ENCODE measurements at regions not wholly inside any gene's neighbourhood (a gene's known extent, or its start where the extent isn't known, plus 50 kb on each side); places are given as distances from the start of the nearest gene placed in this dataset.

GRCh38 chr18:39825485-39826150, 2129.4 kb upstream of the PIK3C3 start:
- DNase-seq = no peak

GRCh38 chr18:39806525-39806924, 2148.5 kb upstream of the PIK3C3 start:
- no peak for DNase-seq

- no peak for DNase-seq
These were observed 2149.8 kb upstream of the PIK3C3 start for GRCh38 chr18:39805218-39805617.

GRCh38 chr18:39802648-39803229, 2152.3 kb upstream of the PIK3C3 start:
- DNase-seq = no peak

DNA sequence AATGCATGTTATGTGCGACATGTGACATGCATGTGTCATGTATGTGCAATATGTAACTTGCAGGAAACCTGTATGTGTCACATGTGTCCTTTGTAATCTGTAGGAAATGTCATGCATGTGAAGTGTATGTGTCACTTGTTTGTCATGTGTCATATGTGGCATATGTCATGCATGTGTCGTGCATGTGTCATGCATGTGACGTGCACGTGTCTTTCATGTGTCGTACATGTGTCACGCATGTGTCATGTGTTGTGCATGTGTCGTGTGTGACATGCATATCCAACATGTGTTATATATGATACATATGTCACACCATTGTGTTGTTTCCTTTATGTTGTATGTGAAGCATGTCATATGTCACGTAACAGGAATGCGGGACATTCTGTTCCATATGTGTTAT, 2153.2 kb upstream of the PIK3C3 start:
- no peak for DNase-seq

- DNase-seq = no peak
These were observed 2154.0 kb upstream of the PIK3C3 start for GRCh38 chr18:39801010-39801409.

- peak in 1 of 2 experiments; percentile 7 for DNase-seq
These were observed 2156.0 kb upstream of the PIK3C3 start for GRCh38 chr18:39799006-39799405.

DNA sequence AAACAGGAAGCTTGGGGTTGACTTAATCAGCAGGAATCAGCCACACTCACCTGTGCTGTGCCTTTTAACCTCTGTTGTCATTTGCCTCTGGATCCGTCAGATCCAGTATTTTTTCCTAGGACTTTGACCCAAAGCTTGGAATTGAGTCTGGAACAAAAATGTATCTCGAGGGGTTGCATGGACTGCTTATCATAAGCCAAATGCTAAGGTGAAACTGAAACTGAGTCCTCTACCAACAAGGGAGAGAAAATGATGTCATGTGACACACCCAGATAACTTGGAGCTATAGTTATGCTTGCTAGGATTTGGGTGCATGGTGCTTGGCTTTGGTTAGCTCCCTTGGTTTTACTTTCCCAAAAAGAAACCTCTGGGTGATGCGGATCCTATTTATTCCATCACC, 2158.6 kb upstream of the PIK3C3 start:
- DNase-seq = no peak

- DNase-seq = no peak
These were observed 2159.7 kb upstream of the PIK3C3 start for GRCh38 chr18:39795350-39795749.

GRCh38 chr18:39793609-39794008, 2161.4 kb upstream of the PIK3C3 start:
- no peak for DNase-seq

DNA sequence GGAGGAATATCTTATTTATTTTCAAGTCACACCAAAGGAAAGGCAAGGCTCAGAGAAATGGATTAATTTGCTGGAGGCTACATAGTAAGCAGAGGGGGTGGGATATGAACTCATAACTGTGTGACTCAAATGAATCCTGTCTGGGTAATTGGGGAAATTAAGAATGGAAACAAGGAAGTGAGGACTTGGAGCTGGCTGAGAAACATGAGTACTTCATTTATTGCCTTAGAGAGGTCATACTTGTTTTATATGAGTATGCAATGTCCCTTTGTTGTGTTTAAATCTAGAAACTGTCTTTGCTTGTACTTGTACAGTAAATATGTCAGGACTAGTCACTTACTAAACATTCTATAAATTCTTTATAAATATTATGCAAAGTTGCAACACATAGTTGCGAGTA, 2166.7 kb upstream of the PIK3C3 start:
- no peak for DNase-seq

- no peak for DNase-seq
These were observed 2168.6 kb upstream of the PIK3C3 start for GRCh38 chr18:39786477-39786876.

- no peak for DNase-seq
These were observed 2170.5 kb upstream of the PIK3C3 start for GRCh38 chr18:39784541-39784940.

- no peak for DNase-seq
These were observed 2173.5 kb upstream of the PIK3C3 start for GRCh38 chr18:39781565-39781964.

- no peak for DNase-seq
These were observed 2174.3 kb upstream of the PIK3C3 start for GRCh38 chr18:39780774-39781173.

DNA sequence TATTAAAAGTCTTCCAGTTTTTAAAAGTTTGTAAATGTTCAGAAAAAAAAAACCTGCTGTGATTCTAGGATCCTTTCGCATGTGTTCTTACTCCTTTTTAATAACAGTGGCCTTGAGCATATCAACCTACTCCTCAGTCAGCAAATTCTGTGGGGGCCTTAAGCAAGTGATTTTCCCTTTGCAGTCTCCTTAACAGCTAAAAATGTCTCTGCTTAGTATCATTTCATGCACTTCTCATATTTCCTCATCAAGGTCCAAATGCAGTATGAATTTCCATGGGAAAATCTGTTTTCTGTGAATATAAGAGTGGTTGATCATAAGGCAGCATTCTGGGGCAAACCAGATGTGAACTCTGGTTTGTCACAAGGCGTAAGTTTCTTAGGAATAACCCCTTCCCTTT, 2175.1 kb upstream of the PIK3C3 start:
- DNase-seq = no peak

DNA sequence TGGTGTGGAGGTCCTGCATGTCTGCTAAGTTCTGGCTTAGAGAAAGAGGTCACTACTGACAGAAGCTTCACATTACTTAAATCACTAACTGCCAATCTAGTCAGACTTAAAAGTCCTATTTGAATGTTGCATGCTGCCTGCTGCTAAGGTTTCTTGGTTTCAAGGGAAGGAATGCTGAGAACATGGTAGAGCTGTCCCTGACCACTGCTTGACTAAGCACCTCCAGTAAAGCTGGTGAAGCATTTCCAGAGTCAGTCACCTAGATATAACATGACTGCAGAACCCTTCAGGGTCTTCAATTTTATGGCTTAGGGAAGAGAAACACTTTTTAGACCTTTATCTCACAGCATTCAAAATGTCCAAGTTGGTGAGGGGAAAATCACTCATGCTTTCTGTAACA, 2178.3 kb upstream of the PIK3C3 start:
- no peak for DNase-seq

- no peak for DNase-seq
These were observed 2180.0 kb upstream of the PIK3C3 start for GRCh38 chr18:39774957-39775598.

DNA sequence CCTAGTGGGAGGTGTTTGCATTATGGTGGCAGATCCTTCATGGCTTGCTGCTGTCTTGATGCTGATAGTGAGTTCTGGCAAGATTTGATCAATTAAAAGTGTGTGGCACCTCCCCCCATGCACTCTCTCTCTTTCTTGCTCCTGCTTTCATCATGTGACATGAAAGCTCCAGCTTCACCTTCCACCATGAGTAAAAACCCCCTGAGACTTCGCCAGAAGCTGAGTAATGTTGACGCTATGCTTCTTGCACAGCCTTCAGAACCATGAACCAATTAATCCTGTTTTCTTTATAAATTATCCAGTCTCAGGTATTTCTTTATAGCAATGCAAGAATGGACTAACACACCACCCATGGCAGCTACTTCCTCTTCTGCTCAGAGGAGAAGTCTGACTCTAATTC, 2181.4 kb upstream of the PIK3C3 start:
- no peak for DNase-seq

DNA sequence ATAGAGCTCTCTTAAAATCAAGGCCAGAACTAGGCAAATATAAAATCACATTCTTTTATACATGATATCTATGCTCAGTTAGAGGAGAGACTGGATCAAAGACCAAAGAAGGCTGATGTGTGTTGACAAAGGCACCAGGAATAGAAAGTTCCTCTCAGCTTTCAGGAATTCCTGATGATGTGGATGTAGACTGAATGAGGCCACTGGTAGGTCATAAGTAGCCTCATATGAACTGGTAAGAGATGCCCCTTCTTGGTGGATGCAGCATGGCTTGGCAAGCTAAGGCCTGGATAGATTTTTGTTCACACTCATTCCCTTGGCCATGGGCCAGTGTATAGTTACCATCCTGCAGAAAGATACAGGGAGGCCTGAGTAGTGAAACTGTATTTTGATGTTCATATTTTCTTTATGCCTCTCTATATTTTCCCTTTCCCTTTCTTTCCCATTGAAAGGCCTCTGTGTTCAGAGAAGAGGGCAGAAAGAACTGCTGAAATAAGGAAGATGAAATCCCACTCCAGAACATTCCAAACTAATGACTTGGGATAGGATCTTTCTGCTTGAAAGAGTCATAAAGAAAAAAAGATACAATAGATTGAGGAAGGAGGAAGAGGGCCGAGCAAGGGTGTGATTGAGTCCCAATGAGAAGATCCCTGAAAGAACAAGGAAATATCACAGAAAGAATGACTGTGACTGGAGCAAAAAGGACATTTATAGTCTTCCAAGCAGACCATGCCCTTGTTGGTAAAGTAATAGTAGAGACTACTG, 2182.7 kb upstream of the PIK3C3 start:
- DNase-seq = no peak

GRCh38 chr18:39770399-39770798, 2184.6 kb upstream of the PIK3C3 start:
- DNase-seq = no peak

- no peak for DNase-seq
These were observed 2190.2 kb upstream of the PIK3C3 start for GRCh38 chr18:39764873-39765272.

GRCh38 chr18:39761273-39761672, 2193.8 kb upstream of the PIK3C3 start:
- no peak for DNase-seq

DNA sequence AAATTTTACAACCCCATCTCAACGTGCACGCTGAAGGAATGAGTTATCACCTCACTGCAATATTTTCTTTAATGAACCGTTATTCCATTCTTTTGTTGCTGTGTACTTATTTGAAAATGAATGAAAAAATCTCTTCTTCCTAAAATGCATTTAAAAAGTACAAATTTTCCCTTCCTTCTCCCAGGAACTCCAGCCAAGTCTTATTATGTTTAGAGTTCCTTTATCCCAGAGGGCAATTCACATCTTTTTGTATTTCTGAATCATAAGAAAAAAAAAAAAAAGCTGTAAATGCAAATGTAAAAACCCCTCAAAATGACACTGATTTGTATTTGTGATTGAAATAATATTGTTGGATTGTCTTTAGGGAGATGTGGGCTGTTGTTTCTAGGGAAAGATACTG, 2194.3 kb upstream of the CELF4 start:
- no peak for DNase-seq

All from NCI-H187 (cell line).